ENCODE measurements at regions not wholly inside any gene's neighbourhood (a gene's known extent, or its start where the extent isn't known, plus 50 kb on each side); places are given as distances from the start of the nearest gene placed in this dataset.

GRCh38 chr1:221804303-221804702, 62.4 kb upstream of the DUSP10 start:
- peaks cover 4% of the 10 kb centered on the region; the same call in 1 of the 2 replicates for H3K9me3 ChIP-seq (ENCODE audit: insufficient read depth, low read depth, low read length)
- no peaks in the 10 kb centered on the region for H3K36me3 ChIP-seq (ENCODE audit: insufficient read depth, low read depth, low read length)
- H3K27me3 ChIP-seq (ENCODE audit: insufficient read depth, low read length), result no peaks in the 10 kb centered on the region
- peaks cover 5% of the 10 kb centered on the region; the same call in 1 of the 2 replicates for H3K4me1 ChIP-seq (ENCODE audit: insufficient read depth, low read length)
- no peak overlapping the region for H3K9ac ChIP-seq (ENCODE audit: low read depth, low read length)
- H3K27ac ChIP-seq (ENCODE audit: low read length), result no peak overlapping the region
- H3K4me3 ChIP-seq (ENCODE audit: low read length), result no peak overlapping the region

- H3K27me3 ChIP-seq (ENCODE audit: insufficient read depth, low read length), result no peaks in the 10 kb centered on the region
- H3K4me3 ChIP-seq (ENCODE audit: low read length), result no peak overlapping the region
- no peak overlapping the region for H3K9ac ChIP-seq (ENCODE audit: low read depth, low read length)
- peaks cover 5% of the 10 kb centered on the region; the same call in 1 of the 2 replicates for H3K4me1 ChIP-seq (ENCODE audit: insufficient read depth, low read length)
- no peaks in the 10 kb centered on the region for H3K36me3 ChIP-seq (ENCODE audit: insufficient read depth, low read depth, low read length)
- H3K9me3 ChIP-seq (ENCODE audit: insufficient read depth, low read depth, low read length), result peaks cover 4% of the 10 kb centered on the region; the same call in 1 of the 2 replicates
- H3K27ac ChIP-seq (ENCODE audit: low read length), result no peak overlapping the region
Measured at GRCh38 chr1:221801773-221802516, 60.1 kb upstream of the DUSP10 start.

GRCh38 chr1:221801251-221801661, 59.4 kb upstream of the DUSP10 start:
- H3K27me3 ChIP-seq (ENCODE audit: insufficient read depth, low read length), result no peaks in the 10 kb centered on the region
- H3K36me3 ChIP-seq (ENCODE audit: insufficient read depth, low read depth, low read length), result no peaks in the 10 kb centered on the region
- peaks cover 4% of the 10 kb centered on the region; the same call in 1 of the 2 replicates for H3K9me3 ChIP-seq (ENCODE audit: insufficient read depth, low read depth, low read length)
- H3K9ac ChIP-seq (ENCODE audit: low read depth, low read length), result no peak overlapping the region
- no peak overlapping the region for H3K27ac ChIP-seq (ENCODE audit: low read length)
- H3K4me1 ChIP-seq (ENCODE audit: insufficient read depth, low read length), result peaks cover 5% of the 10 kb centered on the region; the same call in 1 of the 2 replicates
- no peak overlapping the region for H3K4me3 ChIP-seq (ENCODE audit: low read length)

GRCh38 chr1:221800831-221801230, 58.9 kb upstream of the DUSP10 start:
- H3K27ac ChIP-seq (ENCODE audit: low read length), result no peak overlapping the region
- no peaks in the 10 kb centered on the region for H3K36me3 ChIP-seq (ENCODE audit: insufficient read depth, low read depth, low read length)
- no peak overlapping the region for H3K9ac ChIP-seq (ENCODE audit: low read depth, low read length)
- no peaks in the 10 kb centered on the region for H3K27me3 ChIP-seq (ENCODE audit: insufficient read depth, low read length)
- peaks cover 4% of the 10 kb centered on the region; the same call in 1 of the 2 replicates for H3K9me3 ChIP-seq (ENCODE audit: insufficient read depth, low read depth, low read length)
- no peak overlapping the region for H3K4me3 ChIP-seq (ENCODE audit: low read length)
- H3K4me1 ChIP-seq (ENCODE audit: insufficient read depth, low read length), result peaks cover 5% of the 10 kb centered on the region; the same call in 1 of the 2 replicates

GRCh38 chr1:221797506-221797905, 55.6 kb upstream of the DUSP10 start:
- Histone ChIP-seq H3K9me3 (ENCODE audit: insufficient read depth, low read depth, low read length) (peaks cover 4% of the 10 kb centered on the region; the same call in 1 of the 2 replicates), H3K9ac (ENCODE audit: low read depth, low read length) (no peak overlapping the region), H3K27me3 (ENCODE audit: insufficient read depth, low read length) (no peaks in the 10 kb centered on the region), H3K27ac (ENCODE audit: low read length) (no peak overlapping the region), H3K36me3 (ENCODE audit: insufficient read depth, low read depth, low read length) (no peaks in the 10 kb centered on the region), H3K4me1 (ENCODE audit: insufficient read depth, low read length) (peaks cover 5% of the 10 kb centered on the region; the same call in 1 of the 2 replicates), H3K4me3 (ENCODE audit: low read length) (no peak overlapping the region)

- Histone ChIP-seq H3K9me3 (ENCODE audit: insufficient read depth, low read depth, low read length) (peaks cover 4% of the 10 kb centered on the region; the same call in 1 of the 2 replicates), H3K27ac (ENCODE audit: low read length) (no peak overlapping the region), H3K9ac (ENCODE audit: low read depth, low read length) (no peak overlapping the region), H3K4me3 (ENCODE audit: low read length) (no peak overlapping the region), H3K4me1 (ENCODE audit: insufficient read depth, low read length) (no peaks in the 10 kb centered on the region), H3K27me3 (ENCODE audit: insufficient read depth, low read length) (no peaks in the 10 kb centered on the region), H3K36me3 (ENCODE audit: insufficient read depth, low read depth, low read length) (no peaks in the 10 kb centered on the region)
Measured at GRCh38 chr1:221796700-221797099, 54.8 kb upstream of the DUSP10 start.

GRCh38 chr1:221795380-221795779, 53.5 kb upstream of the DUSP10 start:
- H3K9ac ChIP-seq (ENCODE audit: low read depth, low read length), result no peak overlapping the region
- no peaks in the 10 kb centered on the region for H3K4me1 ChIP-seq (ENCODE audit: insufficient read depth, low read length)
- no peaks in the 10 kb centered on the region for H3K36me3 ChIP-seq (ENCODE audit: insufficient read depth, low read depth, low read length)
- H3K27me3 ChIP-seq (ENCODE audit: insufficient read depth, low read length), result no peaks in the 10 kb centered on the region
- H3K4me3 ChIP-seq (ENCODE audit: low read length), result no peak overlapping the region
- no peak overlapping the region for H3K27ac ChIP-seq (ENCODE audit: low read length)
- peaks cover 4% of the 10 kb centered on the region; the same call in 1 of the 2 replicates for H3K9me3 ChIP-seq (ENCODE audit: insufficient read depth, low read depth, low read length)

- Histone ChIP-seq H3K4me3 (ENCODE audit: low read length) (no peak overlapping the region), H3K36me3 (ENCODE audit: insufficient read depth, low read depth, low read length) (no peaks in the 10 kb centered on the region), H3K27ac (ENCODE audit: low read length) (no peak overlapping the region), H3K27me3 (ENCODE audit: insufficient read depth, low read length) (no peaks in the 10 kb centered on the region), H3K9ac (ENCODE audit: low read depth, low read length) (no peak overlapping the region), H3K4me1 (ENCODE audit: insufficient read depth, low read length) (no peaks in the 10 kb centered on the region), H3K9me3 (ENCODE audit: insufficient read depth, low read depth, low read length) (peaks cover 4% of the 10 kb centered on the region; the same call in 1 of the 2 replicates)
Measured at GRCh38 chr1:221794935-221795334, 53.0 kb upstream of the DUSP10 start.

GRCh38 chr1:221794079-221794670, 52.3 kb upstream of the DUSP10 start:
- no peaks in the 10 kb centered on the region for H3K27me3 ChIP-seq (ENCODE audit: insufficient read depth, low read length)
- no peak overlapping the region for H3K4me3 ChIP-seq (ENCODE audit: low read length)
- H3K9ac ChIP-seq (ENCODE audit: low read depth, low read length), result no peak overlapping the region
- H3K9me3 ChIP-seq (ENCODE audit: insufficient read depth, low read depth, low read length), result no peaks in the 10 kb centered on the region
- H3K4me1 ChIP-seq (ENCODE audit: insufficient read depth, low read length), result no peaks in the 10 kb centered on the region
- H3K36me3 ChIP-seq (ENCODE audit: insufficient read depth, low read depth, low read length), result no peaks in the 10 kb centered on the region
- H3K27ac ChIP-seq (ENCODE audit: low read length), result no peak overlapping the region

- H3K27me3 ChIP-seq (ENCODE audit: insufficient read depth, low read length), result no peaks in the 10 kb centered on the region
- H3K9me3 ChIP-seq (ENCODE audit: insufficient read depth, low read depth, low read length), result no peaks in the 10 kb centered on the region
- H3K9ac ChIP-seq (ENCODE audit: low read depth, low read length), result no peak overlapping the region
- H3K4me3 ChIP-seq (ENCODE audit: low read length), result no peak overlapping the region
- H3K27ac ChIP-seq (ENCODE audit: low read length), result no peak overlapping the region
- H3K36me3 ChIP-seq (ENCODE audit: insufficient read depth, low read depth, low read length), result no peaks in the 10 kb centered on the region
- H3K4me1 ChIP-seq (ENCODE audit: insufficient read depth, low read length), result no peaks in the 10 kb centered on the region
Measured at GRCh38 chr1:221793439-221794078, 51.7 kb upstream of the DUSP10 start.

GRCh38 chr1:221791846-221792245, 50.0 kb upstream of the DUSP10 start:
- H3K4me3 ChIP-seq (ENCODE audit: low read length), result no peak overlapping the region
- H3K4me1 ChIP-seq (ENCODE audit: insufficient read depth, low read length), result no peaks in the 10 kb centered on the region
- no peaks in the 10 kb centered on the region for H3K27me3 ChIP-seq (ENCODE audit: insufficient read depth, low read length)
- H3K9me3 ChIP-seq (ENCODE audit: insufficient read depth, low read depth, low read length), result no peaks in the 10 kb centered on the region
- H3K9ac ChIP-seq (ENCODE audit: low read depth, low read length), result no peak overlapping the region
- no peaks in the 10 kb centered on the region for H3K36me3 ChIP-seq (ENCODE audit: insufficient read depth, low read depth, low read length)
- H3K27ac ChIP-seq (ENCODE audit: low read length), result no peak overlapping the region

All from iPS-20b (cell line).